IPS-20b (cell line): ENCODE measurements at regions not wholly inside any gene's neighbourhood (a gene's known extent, or its start where the extent isn't known, plus 50 kb on each side); places are given as distances from the start of the nearest gene placed in this dataset.

ENCODE experiments used
- H3K27ac ChIP-seq: one replicate; pipeline ENCODE4 v1.5.1; 2013; ENCODE audit warnings: low read length
- H3K27me3 ChIP-seq: 2 replicates; pipeline ENCODE4 v1.6.1; 2013; ENCODE audit warnings: mild to moderate bottlenecking, low read length, inconsistent platforms; ENCODE audit not compliant: insufficient read depth
- H3K36me3 ChIP-seq: 2 replicates; pipeline ENCODE4 v1.6.1; 2013; ENCODE audit warnings: low read depth, mild to moderate bottlenecking, inconsistent platforms, low read length, moderate library complexity; ENCODE audit not compliant: insufficient read depth
- H3K4me1 ChIP-seq: 2 replicates; pipeline ENCODE4 v1.6.1; 2013; ENCODE audit warnings: mild to moderate bottlenecking, control low read depth, inconsistent platforms, low read length, moderate library complexity; ENCODE audit not compliant: insufficient read depth
- H3K4me3 ChIP-seq: 2 replicates; pipeline ENCODE4 v1.5.1; 2013; ENCODE audit warnings: mild to moderate bottlenecking, low read length, inconsistent platforms
- H3K9ac ChIP-seq: 2 replicates; pipeline ENCODE4 v1.6.1; 2013; ENCODE audit warnings: low read depth, mild to moderate bottlenecking, inconsistent platforms, low read length, moderate library complexity
- H3K9me3 ChIP-seq: 2 replicates; pipeline ENCODE4 v1.6.1; 2013; ENCODE audit warnings: mild to moderate bottlenecking, low read depth, low read length, inconsistent platforms; ENCODE audit not compliant: insufficient read depth

GRCh38 chr14:71541271-71541670 lies 391.0 kb upstream of the RGS6 start:
- H3K9ac ChIP-seq = no peak overlapping the region
- H3K4me3 ChIP-seq = no peak overlapping the region
- no peaks in the 10 kb centered on the region for H3K27me3 ChIP-seq
- H3K36me3 ChIP-seq = no peaks in the 10 kb centered on the region
- H3K9me3 ChIP-seq = no peaks in the 10 kb centered on the region
- H3K27ac ChIP-seq = no peak overlapping the region
- H3K4me1 ChIP-seq = peaks cover 17% of the 10 kb centered on the region

DNA sequence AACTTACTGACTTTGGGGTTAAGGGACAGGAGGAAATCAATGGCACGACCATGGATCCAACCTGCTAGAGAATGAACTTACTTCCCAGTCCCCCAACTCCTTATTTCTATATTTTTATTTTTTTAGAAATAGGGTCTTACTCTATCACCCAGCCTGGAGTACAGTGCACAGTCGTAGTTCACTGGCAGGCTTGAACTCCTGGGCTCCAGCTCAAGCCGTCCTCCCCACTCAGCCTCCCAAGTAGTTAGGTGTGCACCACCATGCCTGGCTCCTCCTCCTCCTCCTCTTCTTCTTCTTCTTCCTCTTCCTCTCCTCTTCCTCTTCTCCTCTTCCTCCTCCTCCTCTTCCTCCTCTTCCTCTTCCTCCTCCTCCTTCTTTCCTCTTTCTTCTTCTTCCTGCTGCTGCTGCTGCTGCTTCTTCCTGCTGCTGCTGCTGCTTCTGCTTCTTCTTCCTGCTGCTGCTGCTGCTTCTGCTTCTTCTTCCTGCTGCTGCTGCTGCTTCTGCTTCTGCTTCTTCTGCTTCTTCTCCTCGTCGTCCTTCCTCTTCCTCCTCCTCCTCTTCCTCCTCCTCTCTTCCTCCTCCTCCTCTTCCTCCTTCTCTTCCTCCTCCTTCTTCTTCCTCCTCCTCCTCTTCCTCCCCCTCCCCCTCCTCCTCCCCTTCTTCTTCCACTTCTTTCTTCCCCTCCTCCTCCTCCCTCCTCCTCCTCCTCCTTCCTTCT lies 390.1 kb upstream of the RGS6 start:
- Histone ChIP-seq H3K27me3 (no peaks in the 10 kb centered on the region), H3K9ac (no peak overlapping the region), H3K4me3 (no peak overlapping the region), H3K9me3 (no peaks in the 10 kb centered on the region), H3K4me1 (peaks cover 17% of the 10 kb centered on the region), H3K36me3 (no peaks in the 10 kb centered on the region), H3K27ac (no peak overlapping the region)

DNA sequence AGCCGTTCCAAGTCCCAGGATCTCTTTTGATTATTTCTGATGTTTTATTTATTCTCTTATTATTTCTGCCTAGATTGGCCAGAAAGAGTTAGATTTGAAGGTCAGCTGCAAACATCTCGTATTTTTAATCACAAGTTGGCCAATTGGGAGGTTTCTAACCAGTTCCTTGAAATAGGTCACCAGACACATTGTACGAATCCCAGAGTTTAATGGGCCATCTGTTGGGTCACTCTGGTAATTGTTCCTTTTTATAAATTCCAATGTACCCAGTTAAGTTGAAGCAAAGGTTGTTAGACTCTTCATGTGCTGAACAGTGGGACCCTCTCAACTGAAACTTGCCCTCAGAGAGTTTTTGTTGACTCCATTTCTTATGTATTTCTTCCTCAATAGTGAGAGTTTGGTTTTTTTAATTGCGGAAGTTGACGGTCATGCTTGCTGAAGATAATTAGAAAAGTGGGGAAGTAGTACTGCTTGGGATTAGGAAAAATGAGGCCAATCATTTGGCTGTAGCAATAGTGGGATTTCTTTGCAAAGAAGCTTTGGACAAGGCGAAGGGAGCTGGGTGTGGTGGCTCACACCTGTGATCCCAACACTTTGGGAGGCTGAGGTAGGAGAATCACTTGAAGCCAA lies 382.7 kb upstream of the RGS6 start:
- Histone ChIP-seq H3K36me3 (no peaks in the 10 kb centered on the region), H3K9ac (no peak overlapping the region), H3K4me1 (no peaks in the 10 kb centered on the region), H3K27me3 (no peaks in the 10 kb centered on the region), H3K27ac (no peak overlapping the region), H3K4me3 (no peak overlapping the region), H3K9me3 (no peaks in the 10 kb centered on the region)

DNA sequence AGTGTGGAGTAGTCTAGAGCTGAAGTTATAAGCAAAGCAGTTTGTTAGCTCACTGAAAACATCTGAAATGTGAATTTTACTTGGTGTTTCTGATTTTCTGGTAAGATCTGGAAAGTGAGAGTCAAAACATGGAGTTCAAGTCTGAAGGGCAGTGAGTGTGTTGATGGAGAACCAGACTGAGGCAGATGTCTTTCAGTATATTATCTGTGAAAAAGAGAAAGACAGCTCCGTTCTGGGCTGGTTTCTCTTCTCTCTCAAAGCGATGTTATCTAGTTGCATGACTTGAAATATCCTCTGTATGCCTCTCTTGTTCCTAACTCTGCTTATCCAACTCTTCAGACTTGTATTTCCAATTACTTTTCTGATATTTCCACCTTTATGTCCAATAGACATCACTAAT lies 381.9 kb upstream of the RGS6 start:
- Histone ChIP-seq H3K9me3 (no peaks in the 10 kb centered on the region), H3K36me3 (no peaks in the 10 kb centered on the region), H3K9ac (no peak overlapping the region), H3K27ac (no peak overlapping the region), H3K4me1 (no peaks in the 10 kb centered on the region), H3K4me3 (no peak overlapping the region), H3K27me3 (no peaks in the 10 kb centered on the region)

DNA sequence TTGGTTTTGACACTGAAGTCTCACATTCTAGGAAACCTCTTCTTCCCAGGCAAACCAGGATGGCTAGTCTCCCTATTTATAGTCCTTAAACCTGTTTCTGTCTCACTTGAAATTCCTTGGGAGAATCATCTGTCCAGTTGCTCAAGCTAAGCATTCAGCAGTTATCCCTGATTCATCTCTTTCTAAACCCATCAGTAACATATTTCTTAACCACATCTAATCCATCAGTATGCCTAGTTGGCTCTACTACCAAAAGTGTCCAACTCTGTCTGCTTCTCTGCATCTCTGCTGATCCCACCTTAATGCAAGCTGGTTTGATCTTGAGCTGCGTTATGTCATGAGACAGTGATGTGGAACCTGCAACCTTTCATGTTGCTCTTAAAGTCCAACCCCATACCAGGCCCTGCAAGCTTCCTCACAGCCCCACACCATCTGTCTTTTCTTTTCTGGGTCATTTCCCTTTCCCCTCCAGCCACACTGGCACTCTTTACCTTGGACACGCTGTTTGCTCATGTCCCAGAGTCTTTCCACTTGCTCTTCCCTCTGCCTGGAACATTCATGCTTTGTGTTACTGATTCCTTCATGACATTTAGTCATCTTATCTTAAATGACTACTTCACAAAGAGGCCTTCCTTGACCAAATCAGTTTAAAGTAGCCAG lies 380.8 kb upstream of the RGS6 start:
- no peaks in the 10 kb centered on the region for H3K27me3 ChIP-seq

DNA sequence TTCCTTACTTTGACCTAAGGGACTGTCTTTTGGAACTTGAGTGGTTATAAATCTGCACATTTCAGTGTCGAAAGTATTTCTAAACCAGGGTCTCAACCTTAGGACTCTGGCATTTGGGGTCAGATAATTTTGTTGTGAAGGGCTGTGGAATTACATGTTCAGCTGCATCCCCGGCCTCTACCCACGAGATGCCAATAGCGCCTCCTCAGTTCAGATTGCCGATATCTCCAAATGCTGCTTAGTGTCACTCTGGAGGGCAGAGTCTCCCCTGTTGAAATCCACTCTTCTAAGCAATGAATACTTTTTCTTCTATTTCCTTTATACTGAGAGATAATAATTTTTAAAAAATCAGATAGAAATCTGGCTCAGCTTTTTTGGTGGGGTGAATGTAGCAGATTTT lies 379.4 kb upstream of the RGS6 start:
- H3K9ac ChIP-seq = no peak overlapping the region
- no peaks in the 10 kb centered on the region for H3K9me3 ChIP-seq
- H3K27ac ChIP-seq = no peak overlapping the region
- no peaks in the 10 kb centered on the region for H3K36me3 ChIP-seq
- H3K4me3 ChIP-seq = no peak overlapping the region
- no peaks in the 10 kb centered on the region for H3K4me1 ChIP-seq
- H3K27me3 ChIP-seq = no peaks in the 10 kb centered on the region

More for the DNA sequence above, 380.8 kb upstream of the RGS6 start:
- no peak overlapping the region for H3K9ac ChIP-seq
- no peaks in the 10 kb centered on the region for H3K4me1 ChIP-seq
- H3K9me3 ChIP-seq = no peaks in the 10 kb centered on the region
- H3K4me3 ChIP-seq = no peak overlapping the region
- no peak overlapping the region for H3K27ac ChIP-seq
- H3K36me3 ChIP-seq = no peaks in the 10 kb centered on the region

- H3K27ac ChIP-seq = no peak overlapping the region
- H3K36me3 ChIP-seq = no peaks in the 10 kb centered on the region
- no peak overlapping the region for H3K9ac ChIP-seq
- H3K27me3 ChIP-seq = no peaks in the 10 kb centered on the region
- H3K4me1 ChIP-seq = no peaks in the 10 kb centered on the region
- H3K9me3 ChIP-seq = no peaks in the 10 kb centered on the region
- H3K4me3 ChIP-seq = no peak overlapping the region
Measured at GRCh38 chr14:71553779-71554178, 378.4 kb upstream of the RGS6 start.

GRCh38 chr14:71554323-71554722 lies 377.9 kb upstream of the RGS6 start:
- Histone ChIP-seq H3K27me3 (no peaks in the 10 kb centered on the region), H3K36me3 (no peaks in the 10 kb centered on the region), H3K4me3 (no peak overlapping the region), H3K9me3 (no peaks in the 10 kb centered on the region), H3K4me1 (no peaks in the 10 kb centered on the region), H3K27ac (no peak overlapping the region), H3K9ac (no peak overlapping the region)

- Histone ChIP-seq H3K4me1 (no peaks in the 10 kb centered on the region), H3K4me3 (no peak overlapping the region), H3K9ac (no peak overlapping the region), H3K27ac (no peak overlapping the region), H3K36me3 (no peaks in the 10 kb centered on the region), H3K27me3 (no peaks in the 10 kb centered on the region), H3K9me3 (no peaks in the 10 kb centered on the region)
Measured at GRCh38 chr14:71554959-71555612, 377.1 kb upstream of the RGS6 start.

DNA sequence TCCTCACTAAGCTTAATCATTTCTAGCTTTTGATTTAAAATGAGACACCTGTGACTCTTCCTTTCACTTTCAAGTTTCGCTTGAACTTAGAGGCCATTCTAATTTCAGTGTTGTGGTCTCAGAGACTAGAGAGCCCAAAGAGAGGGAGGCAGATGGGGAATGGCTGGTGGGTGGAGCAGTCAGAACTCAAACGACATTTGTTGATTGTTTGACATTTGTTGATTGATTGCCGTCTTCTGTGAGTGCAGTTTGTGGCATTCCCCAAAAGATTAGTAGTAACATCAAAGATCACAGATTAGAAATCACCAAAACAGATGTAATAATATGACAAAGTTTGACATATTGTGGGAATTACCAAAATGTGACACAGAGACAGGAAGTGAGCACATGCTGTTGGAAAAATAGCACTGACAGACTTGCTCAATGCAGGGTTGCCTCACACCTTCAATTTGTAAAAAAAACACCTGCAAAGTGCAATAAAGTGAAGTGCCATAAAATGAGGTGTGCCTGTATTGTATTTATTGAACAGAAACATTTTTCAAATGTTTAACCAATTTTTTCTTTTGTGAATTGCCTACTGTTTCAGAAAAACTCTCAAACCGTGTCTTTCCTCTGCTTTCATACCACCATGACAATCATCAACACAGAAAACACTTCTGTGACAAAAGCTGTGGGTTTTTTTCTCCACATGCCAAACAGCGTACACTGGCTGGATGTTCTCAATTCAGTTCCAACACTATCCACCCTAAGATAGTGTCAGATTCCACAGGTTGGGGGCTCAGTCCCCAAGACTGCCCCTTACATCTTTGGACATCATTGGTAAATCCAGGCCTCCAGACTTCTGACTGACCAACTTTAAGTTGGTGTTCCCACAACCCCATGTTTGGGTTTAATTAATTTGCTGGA lies 376.3 kb upstream of the RGS6 start:
- H3K27ac ChIP-seq = no peak overlapping the region
- no peaks in the 10 kb centered on the region for H3K27me3 ChIP-seq
- H3K9me3 ChIP-seq = no peaks in the 10 kb centered on the region
- H3K9ac ChIP-seq = no peak overlapping the region
- no peak overlapping the region for H3K4me3 ChIP-seq
- no peaks in the 10 kb centered on the region for H3K36me3 ChIP-seq
- no peaks in the 10 kb centered on the region for H3K4me1 ChIP-seq

- no peaks in the 10 kb centered on the region for H3K36me3 ChIP-seq
- H3K9me3 ChIP-seq = no peaks in the 10 kb centered on the region
- no peaks in the 10 kb centered on the region for H3K27me3 ChIP-seq
- no peak overlapping the region for H3K27ac ChIP-seq
- H3K4me3 ChIP-seq = no peak overlapping the region
- no peaks in the 10 kb centered on the region for H3K4me1 ChIP-seq
- H3K9ac ChIP-seq = no peak overlapping the region
Measured at GRCh38 chr14:71556730-71557129, 375.5 kb upstream of the RGS6 start.
